Coronary artery (tissue), 2 donors: ENCODE measurements at regions not wholly inside any gene's neighbourhood (a gene's known extent, or its start where the extent isn't known, plus 50 kb on each side); places are given as distances from the start of the nearest gene placed in this dataset.

Source experiments
- DNase-seq: peaks from one replicate; pipeline ENCODE4 v3.0.0-alpha.2; 2017; ENCODE audit warnings: low spot score
- H3K27ac ChIP-seq, 2 donors: fragments of 200-600 bp; sonication (generic); one replicate each; pipeline ENCODE4 v1.5.1; 2016 to 2019
- H3K4me3 ChIP-seq: fragments of 200-600 bp; sonication (generic); 2 replicates; pipeline ENCODE4 v1.5.1; 2016; ENCODE audit warnings: mild to moderate bottlenecking, moderate library complexity
- TF ChIP-seq, protein P1 (sequence below): fragments of 200-600 bp; sonication (generic); IDR thresholded peaks from one replicate; pipeline ENCODE4 v1.5.1; 2019; ENCODE audit warnings: antibody characterized with exemption

DNA sequence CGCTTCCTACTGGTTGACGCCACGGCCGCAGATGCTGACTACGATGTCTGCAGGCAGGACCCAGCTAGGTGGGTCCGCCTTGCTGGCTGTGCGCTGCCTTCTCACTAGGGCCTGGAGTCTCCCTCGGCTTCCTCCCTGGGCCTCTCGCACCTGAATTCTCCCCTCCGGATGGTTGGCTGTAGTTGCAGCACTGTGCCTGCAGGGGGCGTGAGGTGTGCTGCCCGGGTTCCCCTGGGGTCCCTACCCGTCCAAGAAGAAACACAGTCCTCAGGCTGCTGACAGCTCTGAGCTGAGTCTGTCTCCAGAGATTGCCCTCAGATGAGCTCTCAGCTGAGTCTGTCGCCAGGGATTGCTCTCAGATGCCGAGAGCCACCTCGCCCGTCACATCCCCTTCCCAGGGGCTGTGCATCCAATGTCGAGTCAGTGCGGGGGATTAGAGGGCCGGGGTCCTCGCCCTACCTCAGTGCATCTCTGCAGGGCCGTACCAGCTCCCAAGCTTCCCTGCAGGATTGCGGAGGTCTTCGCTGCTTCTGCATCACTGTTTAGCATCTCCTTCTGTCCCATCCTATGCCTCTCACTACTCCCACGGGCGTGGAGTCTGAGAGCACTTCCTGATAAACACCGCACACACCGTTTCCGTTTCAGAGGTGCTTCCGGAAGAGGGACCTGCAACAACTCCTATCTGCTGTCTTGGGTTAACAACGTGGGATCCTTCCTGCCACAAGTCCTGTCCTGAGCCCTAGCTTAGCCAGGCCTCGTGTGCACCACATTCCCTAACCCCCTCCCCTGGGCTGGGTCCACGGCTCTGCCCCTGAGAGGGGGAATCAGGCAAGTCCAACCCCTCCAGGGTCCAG lies 196.9 kb downstream of the CSNK2A3 start:
- Histone ChIP-seq H3K4me3 (no peak overlapping the region), H3K27ac (no peak overlapping the region)
- no peak for DNase-seq
- TF ChIP-seq, protein P1, sequence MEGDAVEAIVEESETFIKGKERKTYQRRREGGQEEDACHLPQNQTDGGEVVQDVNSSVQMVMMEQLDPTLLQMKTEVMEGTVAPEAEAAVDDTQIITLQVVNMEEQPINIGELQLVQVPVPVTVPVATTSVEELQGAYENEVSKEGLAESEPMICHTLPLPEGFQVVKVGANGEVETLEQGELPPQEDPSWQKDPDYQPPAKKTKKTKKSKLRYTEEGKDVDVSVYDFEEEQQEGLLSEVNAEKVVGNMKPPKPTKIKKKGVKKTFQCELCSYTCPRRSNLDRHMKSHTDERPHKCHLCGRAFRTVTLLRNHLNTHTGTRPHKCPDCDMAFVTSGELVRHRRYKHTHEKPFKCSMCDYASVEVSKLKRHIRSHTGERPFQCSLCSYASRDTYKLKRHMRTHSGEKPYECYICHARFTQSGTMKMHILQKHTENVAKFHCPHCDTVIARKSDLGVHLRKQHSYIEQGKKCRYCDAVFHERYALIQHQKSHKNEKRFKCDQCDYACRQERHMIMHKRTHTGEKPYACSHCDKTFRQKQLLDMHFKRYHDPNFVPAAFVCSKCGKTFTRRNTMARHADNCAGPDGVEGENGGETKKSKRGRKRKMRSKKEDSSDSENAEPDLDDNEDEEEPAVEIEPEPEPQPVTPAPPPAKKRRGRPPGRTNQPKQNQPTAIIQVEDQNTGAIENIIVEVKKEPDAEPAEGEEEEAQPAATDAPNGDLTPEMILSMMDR: no peak

DNA sequence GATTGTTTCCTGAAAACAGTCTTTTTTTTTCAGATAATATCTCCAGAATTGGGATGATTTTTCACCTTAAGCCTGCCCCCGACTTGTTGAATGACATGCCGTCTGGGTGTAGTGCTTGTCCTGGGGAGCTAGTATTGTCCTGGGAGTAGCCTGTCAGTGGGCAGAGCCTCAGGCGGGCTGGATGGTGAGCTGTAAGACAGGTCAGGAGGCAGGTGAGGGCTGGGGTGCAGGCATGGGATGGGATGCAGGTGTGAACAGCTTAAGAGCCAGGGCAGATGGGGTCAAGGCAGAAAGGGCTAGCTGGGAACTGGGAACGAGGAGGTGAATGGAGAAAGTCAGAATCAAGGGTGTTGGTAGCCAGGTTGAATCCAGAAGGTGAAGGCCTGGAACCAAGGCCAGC lies 200.2 kb downstream of the CSNK2A3 start:
- no peak for DNase-seq
- TF ChIP-seq, protein P1: no peak
- Histone ChIP-seq H3K27ac (no peak overlapping the region), H3K4me3 (no peak overlapping the region)

DNA sequence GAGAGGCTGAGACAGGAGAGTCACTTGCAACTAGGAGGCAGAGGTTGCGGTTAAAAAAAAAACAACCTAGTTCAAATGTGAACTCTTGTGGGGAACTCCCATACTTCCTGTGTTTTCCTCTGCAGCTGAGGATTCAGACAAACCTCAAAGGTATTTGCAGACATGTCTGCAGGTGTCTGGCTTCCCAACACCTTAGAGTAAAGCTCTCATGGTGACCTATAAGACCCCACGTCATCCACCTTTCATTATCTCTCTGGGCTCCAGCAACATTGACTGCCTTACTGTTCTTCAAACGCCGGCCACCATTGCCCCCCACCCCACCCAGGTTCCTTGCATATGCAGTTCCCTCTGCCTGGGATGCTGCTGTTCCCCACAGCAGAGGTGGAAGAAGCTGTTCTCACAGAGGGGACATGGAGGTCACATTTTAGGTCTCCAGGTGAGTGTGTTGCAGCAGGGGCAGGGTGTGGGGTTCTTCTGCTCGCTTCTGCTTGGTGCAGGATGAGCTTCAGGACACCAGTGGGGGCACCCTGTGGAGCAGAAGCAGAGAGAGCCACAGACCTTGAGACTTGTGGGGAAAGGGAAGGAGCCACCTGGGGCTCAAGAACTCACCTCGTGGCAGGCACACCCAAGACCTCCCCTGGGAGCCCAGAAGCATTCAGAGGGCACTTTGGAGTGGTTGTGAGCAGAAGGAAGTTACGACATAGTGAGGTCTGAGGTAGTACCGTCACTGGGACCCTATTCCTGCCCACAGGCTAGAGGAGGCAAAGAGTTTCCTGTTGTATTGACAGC lies 203.2 kb downstream of the CSNK2A3 start:
- no peak overlapping the region for H3K4me3 ChIP-seq
- no peak for DNase-seq
- TF ChIP-seq, protein P1: no peak
- no peak overlapping the region for H3K27ac ChIP-seq

DNA sequence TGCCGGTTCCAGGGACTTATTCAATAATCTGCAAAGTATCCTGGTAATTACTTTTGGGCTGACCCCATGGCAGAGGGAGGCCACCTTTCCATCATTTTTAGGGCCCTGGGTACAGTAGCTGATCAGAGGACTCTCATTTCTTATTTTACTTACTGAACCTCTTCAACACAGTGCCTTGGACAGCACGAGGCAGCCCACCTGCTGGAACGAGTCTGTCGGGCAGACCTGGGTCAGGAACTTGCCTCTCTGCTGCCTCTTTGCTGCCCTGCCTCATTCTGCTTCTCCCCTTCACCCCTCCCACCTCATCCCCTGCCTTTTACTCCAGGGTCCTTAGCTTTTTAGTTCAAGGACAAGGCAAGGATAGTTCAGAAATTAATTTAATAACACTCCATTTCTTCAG lies 204.5 kb downstream of the CSNK2A3 start:
- TF ChIP-seq, protein P1: no peak
- Histone ChIP-seq H3K27ac (peak overlapping the region; percentile 25 to 84), H3K4me3 (no peak overlapping the region)
- DNase-seq: no peak

DNA sequence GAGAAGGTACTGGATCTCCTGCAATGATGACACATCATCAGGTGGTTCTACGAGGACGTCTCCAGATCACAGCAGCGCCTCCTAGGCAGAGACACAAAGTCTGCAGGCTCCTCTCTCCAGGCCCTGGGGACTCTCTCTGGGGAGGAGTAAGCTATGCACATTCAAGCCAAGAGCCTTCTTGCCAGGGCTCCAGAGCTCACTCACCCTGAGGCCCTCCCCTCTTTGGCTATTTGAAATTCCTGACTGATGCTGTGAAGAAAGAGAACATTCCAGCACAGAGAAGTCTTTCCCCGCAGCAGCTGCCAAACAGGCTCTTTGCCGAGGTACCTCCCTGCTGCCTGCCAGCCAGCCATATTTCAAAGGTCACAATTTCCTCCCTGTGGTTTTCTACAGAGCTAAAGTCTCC lies 204.9 kb downstream of the CSNK2A3 start:
- TF ChIP-seq, protein P1: no peak
- Histone ChIP-seq H3K27ac (peak overlapping the region; percentile 25 to 84), H3K4me3 (no peak overlapping the region)
- DNase-seq: peak; percentile 93

DNA sequence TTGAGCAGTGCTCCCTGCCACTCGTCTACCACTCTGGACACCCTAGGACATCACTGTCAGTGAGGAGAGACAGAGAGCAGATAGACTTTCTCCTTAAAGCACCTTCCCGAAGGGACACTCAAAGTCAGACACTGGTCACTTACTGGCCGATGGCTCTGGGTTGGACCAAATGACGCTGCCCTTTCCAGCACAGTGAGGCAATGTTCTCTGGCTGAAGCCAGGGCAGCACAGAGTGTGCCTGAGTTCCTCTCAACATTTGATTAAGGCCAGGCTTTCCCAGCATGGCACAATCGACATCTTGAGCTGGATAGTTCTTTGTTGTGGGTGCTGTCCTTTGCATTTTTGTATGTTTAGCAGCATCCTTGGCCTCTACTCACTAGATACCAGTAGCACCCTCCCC lies 206.2 kb downstream of the CSNK2A3 start:
- DNase-seq: no peak
- Histone ChIP-seq H3K4me3 (no peak overlapping the region), H3K27ac (peak overlapping the region; percentile 13 to 84)
- TF ChIP-seq, protein P1: no peak
